ENCODE measurements at regions not wholly inside any gene's neighbourhood (a gene's known extent, or its start where the extent isn't known, plus 50 kb on each side); places are given as distances from the start of the nearest gene placed in this dataset.

GRCh38 chr10:111739874-111740139, 443.8 kb downstream of the GPAM start:
- no peak for DNase-seq (ENCODE audit: low read depth)

GRCh38 chr10:111745982-111746381, 437.6 kb downstream of the GPAM start:
- DNase-seq (ENCODE audit: low read depth): no peak

- no peak for DNase-seq (ENCODE audit: low read depth)
These were observed 435.8 kb downstream of the GPAM start for GRCh38 chr10:111747751-111748150.

GRCh38 chr10:111748184-111748583, 435.4 kb downstream of the GPAM start:
- DNase-seq (ENCODE audit: low read depth): no peak

GRCh38 chr10:111750165-111750849, 433.3 kb downstream of the GPAM start:
- DNase-seq (ENCODE audit: low read depth): no peak

DNA sequence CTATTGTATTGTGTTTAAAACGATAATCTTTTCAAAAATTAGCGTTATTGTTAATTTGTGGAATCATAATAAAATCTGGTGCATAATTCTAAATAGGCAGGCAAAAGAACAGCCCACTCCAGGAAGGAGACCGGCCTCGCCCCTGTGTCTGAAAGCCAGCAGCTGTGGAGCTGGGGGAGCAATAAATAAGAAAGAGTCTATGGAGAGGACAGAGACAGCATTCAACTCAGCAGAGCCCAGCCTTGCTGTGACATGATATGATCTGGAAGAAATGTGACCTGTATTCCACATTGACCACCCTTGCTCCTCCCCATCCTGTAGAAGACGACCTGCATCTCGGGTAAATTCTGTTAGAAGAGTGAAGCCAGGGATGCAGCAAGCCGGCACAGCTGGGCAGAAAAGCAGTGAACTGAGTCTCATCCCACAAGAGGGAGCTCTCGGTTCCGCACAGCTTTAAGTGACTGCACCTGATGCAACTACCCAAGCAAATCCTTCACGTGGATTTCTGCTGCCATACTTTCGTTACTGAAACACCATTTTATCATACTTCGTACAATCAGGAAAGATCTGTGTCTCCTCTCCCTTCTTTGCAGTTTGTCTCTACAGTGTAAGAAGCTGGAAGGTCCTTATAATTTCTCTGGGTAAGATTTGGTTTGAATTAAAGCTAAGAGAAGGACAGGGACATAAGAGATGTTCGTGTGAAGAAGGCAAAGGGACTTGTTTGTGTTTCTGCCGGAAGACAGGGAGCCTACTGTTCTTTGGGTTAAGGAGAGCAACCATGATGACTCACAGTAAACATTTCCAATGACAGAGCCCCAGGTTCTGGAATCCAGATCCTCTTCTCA, 427.1 kb downstream of the GPAM start:
- DNase-seq (ENCODE audit: low read depth): no peak

DNA sequence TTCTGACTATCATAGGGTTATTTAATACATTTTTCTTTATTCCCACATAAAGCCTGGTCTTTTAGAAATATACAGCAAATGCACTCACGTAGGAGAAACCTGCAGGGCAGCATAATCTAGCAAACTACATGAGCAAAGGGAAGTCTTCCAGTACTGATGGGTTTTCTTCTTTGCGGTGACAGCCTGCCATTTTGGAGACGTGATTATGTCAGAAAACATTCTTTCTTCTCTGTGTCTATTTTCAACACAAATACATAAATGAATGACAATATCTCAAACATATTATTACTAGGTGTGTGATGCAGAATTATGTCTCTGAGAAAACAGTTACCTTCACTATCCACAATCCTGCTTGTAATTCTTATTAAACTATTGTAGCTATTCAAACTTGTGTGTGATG, 425.0 kb downstream of the GPAM start:
- DNase-seq (ENCODE audit: low read depth): no peak

- no peak for DNase-seq (ENCODE audit: low read depth)
These were observed 421.5 kb downstream of the GPAM start for GRCh38 chr10:111762114-111762513.

- no peak for DNase-seq (ENCODE audit: low read depth)
These were observed 418.3 kb downstream of the GPAM start for GRCh38 chr10:111765216-111765615.

DNA sequence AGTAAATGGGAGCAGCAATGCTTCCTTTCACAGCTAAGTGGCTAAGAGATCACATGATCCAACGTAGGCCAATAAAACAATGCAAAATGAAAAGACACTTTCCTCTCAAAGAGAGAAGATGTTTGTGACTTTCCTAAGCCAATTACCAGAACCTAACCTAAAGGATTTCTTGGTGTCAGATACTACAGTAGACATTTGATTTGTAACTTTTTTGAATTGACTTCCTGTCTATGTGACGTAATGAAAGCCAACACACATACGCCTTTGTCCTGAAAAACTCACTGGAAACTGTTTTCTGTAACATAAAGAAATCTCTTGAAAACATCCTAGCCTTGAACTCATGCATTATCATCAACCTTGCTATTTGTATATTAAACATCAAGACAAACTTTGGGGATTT, 417.1 kb downstream of the GPAM start:
- no peak for DNase-seq (ENCODE audit: low read depth)

DNA sequence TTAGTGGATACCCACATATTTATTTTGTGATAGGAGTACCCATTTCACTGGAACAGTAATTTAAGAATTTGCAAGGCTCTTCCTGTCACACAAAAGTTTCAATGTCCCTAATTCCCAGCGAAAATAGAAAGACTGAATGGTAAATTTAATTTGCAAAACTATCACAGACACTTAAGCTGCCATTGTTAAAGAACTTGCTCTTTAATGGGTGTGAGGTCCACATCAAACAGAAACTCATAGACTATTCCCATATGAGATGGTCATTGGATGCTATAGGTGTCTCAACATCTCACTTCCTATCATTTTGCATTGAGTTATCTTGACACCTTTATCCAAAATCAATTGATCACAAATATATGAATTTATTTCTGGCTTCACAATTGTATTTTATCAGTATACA, 415.9 kb downstream of the GPAM start:
- no peak for DNase-seq (ENCODE audit: low read depth)

DNA sequence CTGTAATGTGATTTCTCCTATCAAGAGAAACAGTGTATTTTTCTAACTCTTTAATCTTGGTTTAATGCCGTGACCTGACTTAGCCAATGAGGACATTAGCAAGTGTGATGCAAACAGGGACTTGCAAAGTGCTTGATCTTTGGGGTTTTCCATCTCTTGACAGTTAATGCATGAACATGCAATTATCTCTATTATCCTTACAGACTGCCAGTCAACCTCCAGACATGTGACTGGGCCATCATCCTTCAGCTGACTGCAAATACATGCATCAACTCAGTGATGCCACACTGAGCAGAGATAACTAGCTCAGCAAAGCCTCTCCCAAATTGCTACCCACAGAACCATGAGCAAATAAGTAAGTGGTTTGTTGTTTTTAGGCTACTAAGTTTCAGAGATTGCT, 409.6 kb downstream of the GPAM start:
- DNase-seq (ENCODE audit: low read depth): no peak

DNA sequence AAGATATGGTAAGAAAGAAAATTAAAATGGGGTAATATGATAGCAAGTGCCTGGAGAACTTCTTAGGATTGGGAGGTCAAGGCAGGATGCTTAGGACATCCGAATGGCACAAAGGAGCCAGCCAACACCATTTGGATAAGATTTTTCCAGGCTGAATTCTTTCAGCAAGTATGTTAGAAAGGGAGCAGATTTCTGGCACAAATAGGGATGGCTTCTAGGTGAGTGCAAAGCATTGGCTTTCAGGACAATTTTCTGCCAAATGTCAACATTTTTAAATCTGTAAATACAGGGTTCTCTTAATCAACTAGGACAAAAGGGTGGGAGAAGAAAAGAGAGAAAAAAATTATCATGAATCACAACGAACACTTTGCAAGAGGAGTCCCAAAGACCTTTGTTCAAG, 409.1 kb downstream of the GPAM start:
- DNase-seq (ENCODE audit: low read depth): no peak

DNA sequence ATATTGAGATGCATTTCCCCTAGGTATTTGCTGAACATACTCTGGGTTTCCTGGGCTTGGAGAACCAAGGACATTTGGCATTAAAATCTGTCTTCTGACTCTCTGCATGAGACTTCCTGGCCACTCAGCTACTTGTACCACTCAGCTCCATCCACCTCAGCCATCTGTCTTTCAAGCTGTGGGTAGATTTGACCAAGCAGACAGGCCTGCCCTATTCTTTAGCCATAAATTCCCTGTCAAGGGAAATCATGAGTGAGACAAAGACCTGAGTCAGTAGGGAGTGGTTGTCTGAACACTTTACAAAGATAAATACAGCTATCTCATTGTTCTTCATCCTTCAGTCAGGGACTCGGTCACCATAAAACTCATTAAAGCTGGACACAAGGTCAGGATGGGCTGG, 399.1 kb downstream of the GPAM start:
- DNase-seq (ENCODE audit: low read depth): no peak

DNA sequence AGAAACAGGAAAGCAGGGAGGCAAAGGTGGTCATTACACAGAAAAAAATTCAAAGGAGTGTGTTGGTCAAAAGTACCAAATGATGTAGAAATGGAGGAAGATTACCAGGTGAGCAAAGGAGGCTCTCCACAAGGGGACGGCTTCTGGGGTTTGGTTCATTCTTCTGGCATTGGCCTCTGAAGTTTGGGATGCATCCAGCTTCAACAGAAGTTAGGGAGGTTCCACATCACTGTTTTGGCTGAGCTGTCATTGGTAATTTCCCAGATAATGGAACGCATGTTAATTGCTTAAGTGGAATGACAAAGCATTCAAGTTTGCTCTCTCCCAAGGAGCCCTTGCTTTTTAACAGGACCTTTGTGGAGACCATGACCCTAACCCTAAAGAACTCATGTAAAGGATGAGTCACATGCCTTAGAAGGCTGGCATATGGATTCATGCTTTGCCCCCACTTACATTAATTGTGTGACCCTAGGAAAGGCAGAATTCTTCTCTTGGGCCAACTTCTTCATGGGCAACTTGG, 398.6 kb downstream of the GPAM start:
- no peak for DNase-seq (ENCODE audit: low read depth)

DNA sequence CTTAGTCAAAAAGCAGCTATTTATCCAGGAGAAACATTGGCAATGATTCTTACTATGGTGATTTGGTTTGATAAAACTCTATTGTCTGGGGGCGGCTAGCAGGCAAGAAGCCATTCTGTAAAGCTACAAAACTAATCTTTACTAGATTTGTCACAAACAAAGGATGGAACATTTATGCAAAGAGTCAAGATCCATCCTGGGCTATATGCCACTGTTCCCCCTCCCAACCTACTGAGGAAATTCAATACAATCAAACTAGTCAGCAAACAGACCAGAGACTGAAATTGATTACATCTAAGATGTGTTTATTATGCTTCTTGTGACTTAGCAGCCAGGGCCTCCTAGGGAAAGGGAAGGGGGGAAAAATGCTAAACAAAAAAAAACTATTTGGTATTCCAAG, 397.6 kb downstream of the GPAM start:
- no peak for DNase-seq (ENCODE audit: low read depth)

DNA sequence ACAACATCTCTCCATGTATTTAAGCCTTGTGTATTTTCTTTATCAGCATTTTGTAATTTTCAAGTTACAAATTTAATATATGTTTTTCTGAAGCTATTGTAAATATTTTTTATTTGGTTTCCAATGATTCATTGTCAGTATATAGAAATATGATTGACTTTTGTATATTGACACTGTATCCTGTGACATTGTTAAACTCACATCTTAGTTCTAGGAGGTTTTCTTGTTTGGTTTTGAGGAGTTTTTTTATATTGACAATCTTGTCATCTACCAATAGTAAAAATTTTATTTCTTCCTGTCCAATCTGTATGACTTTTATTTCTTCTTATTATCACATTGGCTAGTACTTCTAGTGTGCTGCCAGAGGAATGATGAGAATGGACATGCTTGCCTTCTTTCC, 393.7 kb downstream of the GPAM start:
- no peak for DNase-seq (ENCODE audit: low read depth)

GRCh38 chr10:111801841-111802240, 381.7 kb downstream of the GPAM start:
- no peak for DNase-seq (ENCODE audit: low read depth)

GRCh38 chr10:111804781-111805180, 378.8 kb downstream of the GPAM start:
- no peak for DNase-seq (ENCODE audit: low read depth)

GRCh38 chr10:111811517-111811916, 372.0 kb downstream of the GPAM start:
- DNase-seq (ENCODE audit: low read depth): no peak

DNA sequence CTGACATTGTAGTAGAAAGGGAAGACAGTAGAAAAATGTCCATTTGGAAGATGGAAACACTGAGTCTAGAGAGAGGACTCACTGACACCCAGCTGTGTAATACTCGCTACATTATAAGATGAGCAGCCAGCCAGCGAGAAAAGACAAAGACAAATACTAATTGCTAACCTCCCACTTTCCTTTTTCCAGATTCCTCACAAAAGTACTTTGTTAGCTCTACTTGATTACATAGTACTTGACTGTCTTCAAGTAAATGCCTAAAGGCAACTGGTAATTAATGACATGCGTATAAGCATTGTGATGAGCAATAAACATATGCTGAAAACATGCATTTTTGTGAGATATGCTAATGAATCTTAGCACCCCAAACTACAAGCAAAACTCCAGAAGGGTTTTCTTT, 363.1 kb downstream of the GPAM start:
- DNase-seq (ENCODE audit: low read depth): no peak

GRCh38 chr10:111821871-111822270, 361.7 kb downstream of the GPAM start:
- DNase-seq (ENCODE audit: low read depth): no peak

DNA sequence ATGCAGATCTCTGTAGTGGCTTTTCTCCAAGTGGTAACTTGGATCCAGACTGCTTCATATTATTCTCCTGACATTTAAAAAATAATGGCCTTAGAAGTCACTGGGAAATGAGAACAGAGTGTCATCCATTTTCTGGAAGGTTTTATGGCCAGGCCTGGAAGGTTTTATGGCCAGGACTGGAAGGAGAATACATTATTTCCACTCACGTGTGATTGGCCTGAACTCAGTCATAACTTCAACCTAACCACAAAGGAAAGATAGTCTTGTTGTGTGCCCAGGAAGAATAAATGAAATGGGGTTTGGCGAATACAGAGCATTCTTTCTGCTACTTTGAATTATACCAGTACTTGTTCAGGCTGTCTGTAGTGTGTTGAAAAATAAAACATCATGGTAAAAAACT, 360.9 kb downstream of the GPAM start:
- DNase-seq (ENCODE audit: low read depth): no peak

DNA sequence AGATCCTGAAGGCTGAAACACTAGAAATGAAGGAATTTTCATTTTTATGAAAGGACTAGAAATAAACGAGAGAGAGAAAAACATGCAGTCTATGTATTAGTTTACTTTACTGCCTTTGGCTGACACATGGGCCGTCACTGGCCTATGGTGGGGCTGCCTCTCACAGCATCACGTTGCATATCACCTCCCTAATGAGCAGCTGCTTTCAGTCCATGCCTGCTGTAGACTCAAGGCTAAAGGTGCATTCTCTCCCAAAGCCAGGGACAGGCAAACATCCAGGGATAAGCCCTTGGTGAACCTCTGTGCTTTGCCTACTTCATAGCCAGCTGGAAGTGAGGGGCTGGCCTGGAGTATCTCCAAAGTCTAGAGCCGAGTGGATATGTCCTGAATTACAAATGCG, 359.4 kb downstream of the GPAM start:
- no peak for DNase-seq (ENCODE audit: low read depth)
